DLD1 (cell line): ENCODE measurements at regions not wholly inside any gene's neighbourhood (a gene's known extent, or its start where the extent isn't known, plus 50 kb on each side); places are given as distances from the start of the nearest gene placed in this dataset.
"Not testable (repeated sequence)": the region's sequence is repeated elsewhere in the genome, so short reads cannot be mapped to it uniquely, and the experiment has no call there.

Experiments used
- in situ Hi-C: cut with HindIII; loops from 2 replicates; pipeline ENCODE4 v1.10.0; 2017; ENCODE audit warnings: low sequenced_read_pairs

DNA sequence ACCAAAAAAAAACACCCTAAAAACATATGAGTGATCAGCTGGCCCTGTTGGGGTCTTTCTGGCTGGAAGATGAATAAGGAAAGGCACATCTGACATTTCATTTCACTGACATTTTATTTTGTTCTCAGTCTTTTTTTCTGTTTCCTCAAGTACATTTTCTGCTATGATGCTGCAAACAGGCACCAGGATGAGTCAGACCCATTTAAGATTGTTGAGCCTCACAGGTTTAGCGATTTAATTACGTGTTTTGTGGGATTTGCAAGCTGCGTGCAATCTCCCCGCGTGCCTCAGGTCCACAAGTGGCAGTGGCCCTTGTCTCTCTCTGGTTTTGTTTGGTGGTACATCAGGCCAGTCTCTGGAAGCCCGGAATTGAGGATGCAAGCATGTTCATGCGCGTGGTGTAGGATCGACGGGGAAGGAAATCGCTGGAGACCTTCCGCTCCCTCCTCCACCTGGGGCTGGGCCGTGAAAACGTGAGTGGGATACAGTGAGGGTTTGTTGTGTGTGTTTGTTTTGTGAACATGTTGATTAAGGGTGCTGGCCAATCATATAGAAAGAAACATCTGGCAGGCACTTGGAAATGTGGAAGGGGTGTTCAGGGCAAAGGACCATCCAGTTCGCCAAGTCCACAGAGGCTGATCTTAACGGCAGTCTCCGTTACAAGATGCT is 120.2 kb upstream of the ZNF516 start:
- in situ Hi-C loops: no loop called here

DNA sequence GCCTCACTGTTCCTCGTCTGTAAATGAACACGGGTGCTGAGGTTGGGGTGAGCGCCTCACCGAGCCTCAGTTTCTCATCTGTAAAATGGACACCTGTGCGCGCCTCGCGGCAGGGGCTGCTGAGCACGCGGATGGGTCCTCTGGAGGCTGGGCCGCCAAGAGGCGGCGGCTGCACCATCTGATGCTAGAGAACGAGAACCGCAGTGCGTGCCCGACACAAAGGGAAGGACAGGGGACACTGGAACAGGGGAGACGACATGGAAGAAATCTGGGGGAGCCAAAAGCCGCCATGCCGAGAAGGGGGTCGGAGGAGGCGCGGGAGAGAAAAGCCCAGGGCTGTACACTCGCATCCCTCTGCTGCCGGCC is 118.7 kb upstream of the ZNF516 start:
- in situ Hi-C loops: no loop called here

DNA sequence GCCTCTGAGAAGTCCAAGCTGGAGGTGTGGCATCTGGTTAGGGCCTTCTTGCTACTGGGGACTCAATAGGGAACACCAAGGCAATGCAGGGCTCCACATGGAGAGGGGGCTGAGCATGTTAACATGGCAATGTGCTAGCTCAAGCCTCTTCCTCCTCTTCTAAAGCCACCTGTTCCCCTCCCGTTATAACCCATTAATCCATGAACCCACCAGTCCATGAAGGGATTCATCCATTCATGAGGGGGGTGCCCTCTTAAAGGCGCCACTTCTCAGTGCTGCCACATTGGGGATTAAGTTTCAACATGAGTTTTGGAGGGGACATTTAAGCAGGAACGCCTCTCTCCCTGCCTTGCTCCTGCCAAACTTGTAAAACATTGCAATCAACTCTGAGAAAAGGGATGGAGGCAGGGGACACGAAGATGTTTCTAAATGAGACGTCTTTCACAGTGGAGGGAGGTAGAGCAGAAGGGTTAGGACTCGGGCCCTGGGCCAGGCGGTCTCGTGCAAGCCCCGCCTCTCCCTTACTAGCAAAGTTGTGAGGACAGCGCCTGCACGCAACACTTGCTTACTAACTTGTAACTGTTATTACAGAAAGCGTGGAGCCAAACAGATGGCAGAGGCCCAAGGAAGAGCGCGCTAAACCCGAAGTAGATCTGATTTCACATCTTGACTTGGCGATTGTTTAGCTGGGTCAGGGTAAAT is 118.2 kb upstream of the ZNF516 start:
- in situ Hi-C loops: no loop called here

DNA sequence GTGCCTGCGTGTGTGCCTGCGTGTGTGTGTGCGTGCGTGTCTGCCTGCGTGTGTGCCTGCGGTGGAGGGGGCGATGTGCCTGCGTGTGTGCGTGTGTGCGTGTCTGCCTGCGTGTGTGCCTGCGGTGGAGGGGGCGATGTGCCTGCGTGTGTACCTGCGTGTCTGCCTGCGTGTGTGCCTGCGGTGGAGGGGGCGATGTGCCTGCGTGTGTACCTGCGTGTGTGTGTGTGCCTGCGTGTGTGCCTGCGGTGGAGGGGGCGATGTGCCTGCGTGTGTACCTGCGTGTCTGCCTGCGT is 116.7 kb upstream of the ZNF516 start:
- in situ Hi-C loops: not testable (repeated sequence)

- in situ Hi-C loops: no loop called here
Observed at GRCh38 chr18:76610933-76611749, 116.1 kb upstream of the ZNF516 start.

DNA sequence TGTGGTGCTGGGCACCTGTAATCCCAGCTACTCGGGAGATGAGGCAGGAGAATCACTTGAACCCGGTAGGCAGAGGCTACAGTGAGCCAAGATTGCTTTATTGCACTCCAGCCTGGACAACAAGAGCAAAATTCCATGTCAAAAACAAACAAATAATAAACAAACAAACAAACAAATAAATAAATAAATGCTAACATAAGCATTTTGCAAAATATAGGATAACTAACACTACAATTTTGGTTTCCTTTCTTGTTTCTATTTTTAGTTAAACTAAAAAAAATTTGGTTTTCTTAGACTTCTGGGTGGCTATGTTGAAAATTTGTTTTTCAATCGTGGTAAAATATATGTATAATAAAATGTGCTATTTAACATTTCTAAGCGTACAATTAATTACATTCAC is 115.0 kb upstream of the ZNF516 start:
- in situ Hi-C loops: no loop called here

DNA sequence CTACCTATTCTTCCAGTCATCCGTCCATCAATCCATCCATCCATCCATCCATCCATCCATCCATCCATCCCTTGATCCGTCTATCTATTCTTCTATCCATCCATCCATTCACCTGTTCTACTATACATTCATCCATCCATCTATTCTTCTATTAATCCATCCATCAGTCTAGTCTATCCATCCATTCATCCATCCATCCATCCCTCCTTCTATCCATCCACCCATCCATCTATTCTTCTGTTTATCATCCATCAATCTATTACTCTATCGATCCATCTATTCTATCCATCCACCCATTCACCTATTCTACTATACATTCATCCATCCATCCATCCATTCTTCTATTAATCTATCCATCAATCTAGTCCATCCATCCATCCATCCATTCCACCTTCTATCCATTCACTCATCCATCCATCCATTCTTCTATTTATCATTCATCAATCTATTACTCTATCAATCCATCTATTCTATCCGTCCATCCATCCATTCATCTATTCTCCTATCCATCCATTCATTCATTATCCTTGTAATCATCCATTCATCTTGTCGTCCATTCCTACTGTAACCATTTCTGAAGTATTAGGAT is 110.4 kb upstream of the ZNF516 start:
- in situ Hi-C loops: no loop called here

DNA sequence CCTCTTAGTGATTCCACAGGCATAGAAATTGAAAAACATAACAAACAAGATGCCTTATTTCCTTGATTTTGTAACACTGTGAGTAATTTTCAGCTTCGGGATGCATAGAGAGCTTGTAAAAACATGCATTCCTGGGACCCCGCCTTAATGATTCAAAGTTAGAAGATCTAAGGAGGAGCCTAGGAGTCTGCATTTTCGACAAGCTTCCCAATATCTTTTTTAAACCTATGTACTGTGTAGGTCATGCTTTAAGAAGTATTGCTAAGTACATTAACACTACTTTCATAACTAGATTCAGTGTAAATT is 109.8 kb upstream of the ZNF516 start:
- in situ Hi-C loops: no loop called here

DNA sequence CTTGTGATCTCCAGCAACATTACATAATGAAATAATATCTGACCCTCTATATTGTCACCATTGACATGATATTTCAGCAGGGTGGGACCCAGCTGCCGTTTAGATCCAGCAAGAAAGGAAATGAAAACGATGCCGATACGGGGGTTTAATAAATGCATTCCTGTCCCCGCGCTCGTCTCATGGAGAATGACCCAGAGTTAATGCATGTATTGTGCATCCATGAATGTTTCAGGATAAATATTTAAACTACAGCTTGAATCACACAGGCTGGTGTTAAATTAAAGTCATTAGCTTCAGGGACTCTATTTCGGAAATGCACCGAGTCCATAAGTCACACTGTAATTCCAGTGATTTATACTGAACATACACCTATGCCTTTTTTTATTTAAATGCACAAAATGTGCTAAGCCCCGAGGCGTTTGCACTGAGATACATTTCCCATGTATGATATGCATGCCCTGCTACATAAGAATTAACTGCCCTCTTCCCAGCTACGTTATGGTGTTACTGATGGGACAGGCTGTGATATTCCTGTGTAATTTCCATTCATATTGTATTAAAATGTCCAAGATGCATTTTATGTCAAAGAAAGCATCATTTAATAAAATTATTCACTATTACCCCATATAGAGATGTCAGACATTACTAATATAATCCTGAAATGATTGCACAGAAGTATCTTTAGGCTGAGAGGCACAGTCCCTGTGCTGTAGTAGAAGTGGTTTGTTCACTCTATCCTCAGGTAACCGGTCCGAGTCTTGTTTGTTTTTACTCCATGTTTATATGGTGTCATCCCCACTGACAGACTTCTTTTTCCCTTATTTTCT is 109.3 kb upstream of the ZNF516 start:
- in situ Hi-C loops: no loop called here

GRCh38 chr18:76602191-76602590 is 107.1 kb upstream of the ZNF516 start:
- in situ Hi-C loops: no loop called here

GRCh38 chr18:76600076-76600475 is 105.0 kb upstream of the ZNF516 start:
- in situ Hi-C loops: not testable (repeated sequence)

GRCh38 chr18:76594966-76595365 is 99.9 kb upstream of the ZNF516 start:
- in situ Hi-C loops: no loop called here

GRCh38 chr18:76593843-76594242 is 98.8 kb upstream of the ZNF516 start:
- in situ Hi-C loops: no loop called here

DNA sequence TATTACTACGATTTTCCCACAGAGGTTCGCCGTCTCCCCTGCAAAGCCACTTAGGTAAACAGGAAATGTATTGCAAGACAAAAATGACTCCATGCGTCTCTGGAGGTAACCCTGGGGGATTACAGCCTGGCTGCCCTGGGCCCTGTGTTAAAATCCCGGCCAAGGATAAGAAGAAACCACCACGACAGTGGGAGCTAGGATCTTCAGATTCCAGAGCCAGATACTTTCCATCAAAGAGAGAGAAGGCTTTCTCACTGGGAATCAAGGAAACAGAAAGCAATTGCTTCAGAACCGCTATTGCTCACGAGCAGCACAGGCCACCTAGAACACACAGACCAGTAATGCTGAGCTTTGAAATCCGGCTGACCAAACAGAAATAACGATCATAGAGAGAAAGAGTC is 97.9 kb upstream of the ZNF516 start:
- in situ Hi-C loops: no loop called here

- in situ Hi-C loops: no loop called here
Observed at GRCh38 chr18:76592096-76592495, 97.1 kb upstream of the ZNF516 start.

- in situ Hi-C loops: no loop called here
Observed at GRCh38 chr18:76589866-76590265, 94.8 kb upstream of the ZNF516 start.

- in situ Hi-C loops: no loop called here
Observed at GRCh38 chr18:76589316-76589715, 94.3 kb upstream of the ZNF516 start.

DNA sequence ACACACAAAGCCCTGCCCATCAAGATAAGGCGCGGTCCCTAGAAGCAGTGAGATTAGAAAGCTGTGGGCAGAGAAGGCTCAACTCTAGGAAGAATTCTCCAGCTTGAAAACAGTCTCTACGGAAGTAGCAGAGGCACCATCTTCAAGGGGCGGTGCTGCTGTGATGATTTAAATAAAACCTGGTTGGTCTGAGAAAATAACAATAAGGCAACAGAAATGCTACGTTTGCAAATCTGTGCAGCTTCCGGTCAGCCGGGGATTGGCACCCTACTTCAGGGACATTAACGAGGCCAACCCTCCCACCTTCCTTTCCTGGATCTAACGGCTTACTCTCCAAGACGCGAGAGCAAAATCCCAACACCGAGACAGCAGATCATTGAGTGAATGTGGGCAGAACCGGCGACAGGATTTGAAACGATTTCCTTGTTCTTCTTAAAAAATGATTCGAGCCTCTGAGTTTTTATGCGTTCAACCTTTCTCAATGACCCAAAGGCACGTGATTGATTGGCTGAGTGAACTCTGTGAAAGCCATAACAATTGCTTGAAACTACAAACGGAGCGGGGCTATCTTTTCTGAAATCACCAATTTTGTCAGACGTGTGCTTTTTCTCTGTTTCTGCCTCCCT is 93.7 kb upstream of the ZNF516 start:
- in situ Hi-C loops: no loop called here

DNA sequence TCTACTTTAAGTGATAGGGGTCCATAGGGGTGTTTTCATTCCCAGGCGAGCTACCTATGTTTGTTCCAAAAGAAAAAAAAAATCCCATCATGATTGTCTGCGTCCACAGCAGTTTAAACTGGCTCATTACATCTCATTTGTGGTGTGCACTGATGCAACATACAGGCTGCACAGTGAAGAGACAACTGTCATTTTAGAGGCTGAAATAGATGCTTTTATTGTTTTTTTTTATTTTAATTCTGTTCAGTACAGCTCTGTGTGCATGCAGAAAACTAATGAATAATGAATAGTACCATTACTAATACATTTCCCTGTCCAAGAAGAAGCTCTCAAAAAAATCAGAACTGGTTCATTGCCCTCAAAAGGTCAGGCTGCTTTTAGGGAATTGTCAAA is 92.8 kb upstream of the ZNF516 start:
- in situ Hi-C loops: no loop called here

- in situ Hi-C loops: no loop called here
Observed at GRCh38 chr18:76587147-76587878, 92.3 kb upstream of the ZNF516 start.
